ENCODE measurements at regions not wholly inside any gene's neighbourhood (a gene's known extent, or its start where the extent isn't known, plus 50 kb on each side); places are given as distances from the start of the nearest gene placed in this dataset.

DNA sequence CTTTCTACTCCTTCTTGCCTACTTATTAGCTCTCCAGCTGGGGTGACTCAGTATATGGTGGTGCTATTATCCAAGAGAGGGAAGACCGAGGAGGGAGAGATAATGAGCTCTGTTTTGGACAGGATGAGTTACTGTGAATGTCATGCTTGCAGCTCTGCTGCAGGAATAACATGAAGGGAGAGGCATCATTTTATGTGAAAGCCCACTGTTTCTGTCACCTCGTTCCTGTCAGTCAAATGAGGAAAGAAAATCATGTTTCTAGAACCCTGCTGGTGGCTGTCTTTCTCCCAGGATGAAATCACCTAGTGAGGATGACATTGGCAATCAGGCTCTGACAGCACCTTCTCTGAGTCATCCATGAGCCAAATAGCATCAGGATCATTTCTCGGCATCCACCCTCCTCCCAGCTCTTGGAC, 1291.6 kb upstream of the AUTS2 start:
- no peak for DNase-seq (ENCODE audit: low spot score)

GRCh38 chr7:68309271-68309670, 1289.0 kb upstream of the AUTS2 start:
- no peak for DNase-seq (ENCODE audit: low spot score)

GRCh38 chr7:68309806-68310205, 1288.5 kb upstream of the AUTS2 start:
- no peak for DNase-seq (ENCODE audit: low spot score)

DNA sequence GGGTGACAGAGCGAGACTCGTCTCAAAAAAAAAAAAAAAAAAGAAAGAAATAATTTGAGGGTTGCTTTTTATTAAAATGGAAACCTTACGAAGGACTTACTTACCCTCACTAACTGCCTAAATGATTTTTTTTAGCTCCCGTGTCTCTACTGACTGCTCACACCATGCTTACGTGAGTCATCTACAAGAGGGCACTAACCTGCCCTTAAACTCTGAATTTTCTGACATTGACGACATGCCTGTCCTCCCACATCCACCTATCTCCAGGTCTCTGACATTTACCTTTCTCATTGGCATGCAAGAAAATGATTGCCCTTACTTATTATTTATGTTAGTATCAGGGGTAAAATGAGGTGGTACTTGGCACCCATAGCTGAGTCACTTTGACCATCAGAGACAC, 1286.3 kb upstream of the AUTS2 start:
- DNase-seq (ENCODE audit: low spot score), result no peak

- DNase-seq (ENCODE audit: low spot score), result no peak
These were observed 1284.5 kb upstream of the AUTS2 start for GRCh38 chr7:68313806-68314205.

DNA sequence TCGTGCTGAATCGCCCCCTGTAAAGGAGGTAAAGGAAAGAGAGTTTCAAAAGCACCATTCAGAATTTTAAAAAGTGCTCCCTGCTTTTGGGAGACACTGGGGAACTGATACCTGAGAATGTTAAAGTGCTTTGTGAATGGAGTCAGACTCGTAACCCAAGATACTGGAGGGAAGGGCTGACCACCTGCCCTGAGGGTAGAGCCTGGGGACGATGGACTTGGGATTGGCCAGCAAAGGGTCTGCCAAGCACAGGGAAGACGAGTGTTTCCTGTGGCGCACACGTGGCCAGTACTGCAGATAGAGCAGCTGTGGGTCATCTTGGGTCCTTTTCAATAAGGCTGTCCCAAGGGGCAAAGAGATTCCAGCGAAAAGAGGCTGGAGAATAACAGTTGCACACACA, 1284.1 kb upstream of the AUTS2 start:
- DNase-seq (ENCODE audit: low spot score), result no peak

DNA sequence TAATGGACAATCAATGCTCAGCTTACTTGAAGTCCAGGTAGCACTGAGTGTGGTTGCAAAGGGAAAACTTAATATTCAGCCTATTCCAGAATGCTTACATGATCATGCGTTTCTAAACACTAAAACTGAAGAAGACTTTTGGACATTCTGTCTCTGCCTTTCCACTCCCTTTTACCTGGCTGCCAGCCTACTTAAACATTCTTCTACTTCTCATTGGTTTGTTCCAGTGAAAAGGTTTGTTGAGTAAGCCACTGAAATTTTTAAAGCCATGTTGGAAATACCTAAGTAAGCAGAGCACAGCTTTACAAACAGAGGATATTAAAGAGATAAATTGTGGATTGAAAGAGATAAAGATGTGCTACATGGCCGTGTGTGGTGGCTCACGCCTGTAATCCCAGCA, 1280.8 kb upstream of the AUTS2 start:
- DNase-seq (ENCODE audit: low spot score), result no peak

DNA sequence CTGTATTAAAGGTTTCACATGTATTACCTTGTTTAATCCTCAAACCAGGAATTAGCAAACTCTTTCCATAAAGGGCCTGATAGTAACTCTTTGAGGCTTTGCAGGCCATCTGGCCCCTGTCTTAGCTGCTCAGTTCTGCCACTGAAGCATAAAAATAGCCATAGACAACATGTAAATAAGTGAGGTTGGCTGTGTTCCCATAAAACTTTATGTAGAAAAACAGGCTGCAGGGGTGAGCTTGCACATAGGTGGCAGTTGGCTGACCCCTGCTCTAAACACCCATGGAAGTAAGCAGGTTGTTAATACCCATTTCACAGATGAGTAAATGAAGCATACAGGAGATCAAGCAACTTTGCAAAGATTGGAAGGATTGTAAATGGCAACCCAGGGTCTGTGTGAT, 1279.2 kb upstream of the AUTS2 start:
- no peak for DNase-seq (ENCODE audit: low spot score)

DNA sequence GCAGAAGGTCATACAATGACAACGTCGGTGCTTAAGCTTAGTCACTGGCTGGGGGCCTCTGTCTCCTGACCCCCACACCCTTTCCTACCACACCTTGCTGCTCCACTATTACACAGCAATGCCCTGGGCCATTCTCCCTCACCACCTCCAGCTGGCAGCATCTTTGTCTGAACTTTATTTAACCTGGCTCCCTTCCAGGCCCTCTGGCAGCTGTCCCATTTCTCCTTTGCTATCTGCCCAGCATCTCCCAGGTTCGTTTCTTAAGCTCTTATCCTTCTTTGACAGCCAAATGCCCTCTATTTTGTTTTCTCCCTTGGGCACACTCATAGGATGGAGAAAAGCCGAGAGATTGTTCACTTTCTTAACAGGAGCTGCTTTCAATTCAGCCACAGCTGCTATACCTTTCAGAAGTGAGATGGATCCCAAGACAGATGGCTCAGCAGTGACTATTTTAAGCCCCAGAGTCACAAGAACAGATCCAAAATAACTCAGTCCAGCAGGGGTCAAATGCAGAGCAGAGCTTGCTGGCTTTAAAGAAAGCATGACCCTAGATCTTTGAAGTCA, 1277.1 kb upstream of the AUTS2 start:
- peak; percentile 66 for DNase-seq (ENCODE audit: low spot score)

GRCh38 chr7:68321776-68322496, 1276.3 kb upstream of the AUTS2 start:
- no peak for DNase-seq (ENCODE audit: low spot score)

DNA sequence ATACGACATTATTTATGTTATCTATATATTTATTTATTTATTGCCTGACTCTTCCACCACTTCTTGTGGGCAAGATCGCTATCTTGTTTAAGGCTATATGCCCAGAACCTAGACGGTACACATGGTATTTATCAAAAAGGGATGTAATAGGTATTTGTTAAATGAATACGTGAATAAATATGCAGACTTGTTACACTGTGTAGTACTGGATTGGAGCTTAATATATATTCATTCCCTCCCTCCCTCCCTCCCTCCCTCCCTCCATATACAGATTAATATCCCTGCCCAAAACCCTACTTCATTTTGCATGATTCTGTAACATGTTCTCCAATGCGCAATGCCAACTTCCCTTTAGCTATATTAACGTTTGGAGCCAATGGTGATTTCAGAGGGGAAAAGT, 1273.7 kb upstream of the AUTS2 start:
- DNase-seq (ENCODE audit: low spot score), result no peak

DNA sequence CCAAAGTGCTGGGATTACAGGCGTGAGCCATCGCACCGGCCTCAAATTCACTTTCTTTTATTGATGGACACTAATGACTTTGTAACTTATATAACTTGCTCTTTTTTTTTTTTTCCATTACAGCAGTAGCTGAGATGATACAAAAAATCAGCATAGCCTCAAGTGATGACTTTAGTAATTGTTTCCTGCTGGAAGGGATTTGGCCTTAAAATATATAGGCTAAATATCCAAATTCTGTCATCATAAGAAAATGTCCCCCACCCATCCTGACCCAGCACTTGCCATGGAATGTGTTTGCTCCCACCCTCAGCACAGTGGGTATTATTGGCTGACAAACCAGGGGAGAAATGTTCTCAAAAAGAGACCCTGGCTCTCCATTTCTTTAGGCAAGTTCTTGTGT, 1264.1 kb upstream of the AUTS2 start:
- no peak for DNase-seq (ENCODE audit: low spot score)

DNA sequence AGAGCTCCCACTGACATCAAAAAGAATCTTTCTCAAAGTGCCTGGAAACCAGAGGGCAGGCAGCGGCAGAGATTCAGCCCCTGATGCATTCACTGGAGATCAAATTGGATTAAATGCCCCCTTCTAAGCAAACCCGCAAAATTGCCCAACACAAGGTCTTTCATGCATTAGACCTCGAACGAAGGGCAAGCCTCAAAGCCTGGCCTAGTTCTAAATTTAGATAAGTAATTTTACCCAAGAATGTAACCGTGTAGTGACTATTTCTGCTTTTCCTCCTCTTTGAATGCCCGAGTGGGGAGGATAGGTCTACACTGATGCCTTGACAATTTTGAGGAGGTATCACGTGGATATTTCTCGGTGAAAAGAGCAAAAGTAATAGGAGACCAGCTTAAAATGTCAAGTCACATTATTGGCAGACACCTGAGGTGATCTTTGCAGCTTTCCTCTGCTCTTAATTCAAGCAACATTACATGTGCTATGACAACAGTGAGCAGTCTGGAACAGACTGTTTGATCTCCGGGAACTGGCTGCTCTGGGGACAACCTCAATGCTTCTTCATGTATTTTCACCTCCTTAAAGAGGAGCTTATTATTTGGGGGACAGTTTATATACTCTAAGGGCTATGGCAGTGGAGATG, 1263.5 kb upstream of the AUTS2 start:
- DNase-seq (ENCODE audit: low spot score), result no peak

DNA sequence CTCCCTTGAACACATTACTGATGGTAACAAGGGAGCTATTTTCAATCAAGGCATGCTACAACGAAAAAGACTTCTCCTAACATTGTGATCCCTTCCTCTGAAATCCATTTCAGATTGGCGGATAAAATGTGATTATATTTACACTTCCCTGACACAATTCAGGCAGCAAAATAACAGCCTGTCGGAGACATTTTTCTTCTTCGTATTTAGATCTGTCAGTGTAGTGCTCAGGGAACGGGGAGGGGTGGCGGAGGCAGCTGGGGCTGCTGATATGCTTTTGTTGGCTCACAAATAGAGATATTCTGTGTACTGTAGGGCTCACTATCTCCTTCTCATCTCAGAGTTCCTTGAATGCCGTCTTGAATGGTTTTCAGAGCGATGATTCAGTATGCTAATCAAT, 1261.7 kb upstream of the AUTS2 start:
- no peak for DNase-seq (ENCODE audit: low spot score)

DNA sequence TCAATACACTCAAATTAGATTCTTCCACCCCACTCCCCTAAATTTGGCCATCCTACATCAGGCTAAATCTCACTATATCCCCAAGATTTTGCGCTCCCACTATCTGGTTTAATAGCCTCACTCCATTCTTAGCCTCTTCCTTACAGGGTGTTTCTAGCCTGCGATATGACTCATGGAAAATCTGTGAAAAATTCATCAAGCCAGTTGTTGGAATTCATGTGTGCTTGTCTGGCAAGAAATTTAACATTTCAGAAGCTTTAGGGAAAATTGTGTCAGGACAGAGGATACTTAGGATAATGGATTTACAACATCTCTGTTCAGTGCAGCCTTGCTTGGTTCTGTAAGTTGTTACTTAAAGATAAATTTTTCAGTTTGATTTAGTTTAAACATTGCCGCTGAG, 1249.9 kb upstream of the AUTS2 start:
- no peak for DNase-seq (ENCODE audit: low spot score)

DNA sequence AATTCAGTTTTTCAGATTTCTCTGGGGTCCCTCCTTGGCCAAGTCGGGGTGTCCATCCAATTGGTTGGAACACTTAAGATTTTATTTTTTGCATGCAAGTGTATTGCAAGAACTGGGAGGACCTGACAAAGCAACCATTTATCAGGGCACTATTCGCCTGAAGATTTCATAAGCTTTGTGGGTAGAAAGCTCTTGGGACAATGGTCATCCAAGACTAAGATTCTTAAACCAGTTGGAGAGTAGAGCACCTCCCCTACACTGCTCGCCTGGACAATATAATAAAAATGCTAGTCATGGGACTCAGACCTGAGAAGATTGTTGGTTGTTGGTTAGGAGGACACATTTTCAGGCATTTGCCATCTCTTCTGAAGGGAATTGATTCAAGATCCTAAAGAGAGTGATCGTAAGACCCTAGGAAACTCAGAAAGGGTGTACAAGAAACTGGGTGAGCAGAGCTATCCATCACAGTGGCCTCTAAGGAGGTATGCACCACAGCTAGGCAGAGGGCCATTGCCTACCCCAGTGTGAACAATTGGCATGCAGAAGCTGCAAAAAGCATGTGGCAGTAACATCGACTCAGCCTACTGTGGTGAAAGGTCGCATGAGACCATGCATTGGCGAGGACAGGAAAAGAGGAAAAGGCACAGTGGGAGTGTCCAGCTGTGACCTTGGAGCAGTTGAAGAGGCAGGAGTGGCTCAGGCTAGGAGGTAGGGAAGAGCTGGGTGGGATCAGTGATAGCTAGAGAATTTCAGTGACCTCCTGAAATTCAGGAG, 1235.3 kb upstream of the AUTS2 start:
- no peak for DNase-seq (ENCODE audit: low spot score)

- no peak for DNase-seq (ENCODE audit: low spot score)
These were observed 1233.2 kb upstream of the AUTS2 start for GRCh38 chr7:68364886-68365625.

DNA sequence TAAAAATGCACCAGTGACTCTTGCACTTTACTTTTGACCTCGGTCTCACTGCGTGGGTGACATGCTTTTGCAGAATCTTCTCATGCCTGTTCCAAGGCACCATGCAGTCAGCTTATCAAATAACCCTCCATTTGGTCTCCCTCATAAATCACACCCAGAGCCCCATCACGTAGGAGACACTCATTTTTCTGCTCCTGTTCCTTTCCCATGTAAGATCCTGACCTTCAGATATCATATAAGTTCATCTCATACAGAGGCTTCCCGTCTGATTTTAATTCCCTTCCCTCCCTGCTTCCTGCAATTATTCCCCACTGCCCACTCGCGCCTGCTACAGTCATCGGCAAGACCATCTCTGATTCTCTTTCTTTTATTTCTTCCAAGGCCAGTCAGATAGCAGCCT, 1226.3 kb upstream of the AUTS2 start:
- no peak for DNase-seq (ENCODE audit: low spot score)

GRCh38 chr7:68376131-68376661, 1222.1 kb upstream of the AUTS2 start:
- no peak for DNase-seq (ENCODE audit: low spot score)

- no peak for DNase-seq (ENCODE audit: low spot score)
These were observed 1216.5 kb upstream of the AUTS2 start for GRCh38 chr7:68381731-68382130.

DNA sequence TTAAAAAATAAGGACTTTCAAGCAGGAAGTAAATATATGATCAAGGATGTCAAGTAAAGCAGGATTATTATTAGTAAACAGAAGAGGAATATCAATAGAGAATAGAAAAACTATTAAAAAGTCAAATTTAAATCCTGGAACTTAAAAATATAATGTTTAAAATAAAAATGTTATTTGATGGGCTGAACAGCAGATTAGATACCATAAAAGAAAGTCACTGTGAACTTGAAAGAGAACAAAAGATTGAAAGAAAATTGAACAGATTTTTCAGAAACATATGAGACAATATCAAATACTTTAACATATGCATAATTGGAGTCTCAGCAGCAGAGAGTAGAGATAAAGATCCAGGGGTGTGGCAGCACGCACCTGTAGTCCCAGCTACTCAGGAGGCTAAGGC, 1213.7 kb upstream of the AUTS2 start:
- DNase-seq (ENCODE audit: low spot score), result no peak

- DNase-seq (ENCODE audit: low spot score), result no peak
These were observed 1205.2 kb upstream of the AUTS2 start for GRCh38 chr7:68393051-68393450.

All from left forelimb (tissue), 1 donor.